Lung (tissue), 11 donors: ENCODE measurements at regions not wholly inside any gene's neighbourhood (a gene's known extent, or its start where the extent isn't known, plus 50 kb on each side); places are given as distances from the start of the nearest gene placed in this dataset.

ENCODE experiments used
- ATAC-seq: fragments of 200-7000 bp; cut with Tn5 transposase; one replicate; pipeline ENCODE4 v1.9.1; 2020; ENCODE audit warnings: moderate number of reproducible peaks; ENCODE audit not compliant: insufficient read depth, low FRiP score
- DNase-seq, 3 donors: peaks; one replicate each; pipeline ENCODE4 v3.0.0-alpha.2; 2013 to 2017
- H3K27ac ChIP-seq, 2 donors: one replicate each; pipeline ENCODE4 v1.5.1; 2013; ENCODE audit warnings: mild to moderate bottlenecking in 2 of 2, moderate library complexity in 2 of 2, control low read depth in 1 of 2, inconsistent platforms in 1 of 2, low read depth in 1 of 2, low read length in 1 of 2
- H3K27me3 ChIP-seq, 3 donors: one replicate each; pipeline ENCODE4 v1.5.1; 2013; ENCODE audit warnings: low read length in 2 of 3; ENCODE audit not compliant: control insufficient read depth in 3 of 3, insufficient read depth in 3 of 3
- H3K36me3 ChIP-seq, 4 donors: one replicate each; pipeline ENCODE4 v1.5.1; 2013; ENCODE audit warnings: low read length in 4 of 4, mild to moderate bottlenecking in 1 of 4, moderate library complexity in 1 of 4; ENCODE audit not compliant: control insufficient read depth in 4 of 4, insufficient read depth in 4 of 4
- H3K4me1 ChIP-seq, 5 donors: one replicate each; pipeline ENCODE4 v1.5.1; 2013; ENCODE audit warnings: low read length in 5 of 5, mild to moderate bottlenecking in 2 of 5, moderate library complexity in 1 of 5; ENCODE audit not compliant: control insufficient read depth in 5 of 5, insufficient read depth in 5 of 5
- H3K4me3 ChIP-seq: one replicate; pipeline ENCODE4 v1.5.1; 2013; ENCODE audit warnings: mild to moderate bottlenecking, control low read depth, moderate library complexity
- H3K9ac ChIP-seq, 2 donors: one replicate each; pipeline ENCODE4 v1.5.1; 2013; ENCODE audit warnings: low read length in 2 of 2, control low read depth in 1 of 2; ENCODE audit not compliant: insufficient read depth in 1 of 2
- H3K9me3 ChIP-seq, 4 donors: one replicate each; pipeline ENCODE4 v1.5.1; 2013; ENCODE audit warnings: low read length in 3 of 4, mild to moderate bottlenecking in 1 of 4, moderate library complexity in 1 of 4; ENCODE audit not compliant: control insufficient read depth in 4 of 4, insufficient read depth in 3 of 4
- WGBS, 2 donors: extraction: QIAGEN DNeasy Blood & Tissue Kit; methylation state at CpG; one replicate each; pipeline ENCODE4 v1.1.7; 2013; 5-methylcytosine and 5-hydroxymethylcytosine counted together
- TF ChIP-seq, protein P1 (sequence below): IDR thresholded peaks from 2 replicates; pipeline ENCODE4 v1.5.1; 2012; ENCODE audit warnings: mild to moderate bottlenecking; ENCODE audit errors: control extremely low read depth, extremely low read depth
- donor health status: control.
- donor health status: control.
- donor health status: Bipolar disorder and iron deficiency.
- donor health status: healthy.
- donor health status: DM: yes; HTN: yes; CAD: no.

DNA sequence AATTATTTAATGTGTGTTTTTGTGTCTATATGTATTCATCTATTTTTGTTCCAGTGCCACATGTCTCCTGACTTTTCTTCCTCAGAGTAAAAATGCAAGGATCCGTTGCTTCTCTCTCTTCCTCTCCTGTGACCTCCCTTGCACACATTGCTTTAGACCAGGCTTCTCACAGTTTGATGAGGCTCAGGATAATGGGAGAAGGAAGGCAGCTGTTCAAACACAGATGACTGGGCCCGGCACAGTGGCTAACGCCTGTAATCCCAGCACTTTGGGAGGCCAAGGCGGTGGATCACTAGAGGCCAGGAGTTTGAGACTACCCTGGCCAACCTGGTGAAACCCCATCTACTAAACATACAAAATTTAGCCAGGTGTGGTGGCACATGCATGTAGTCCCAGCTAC is 241.9 kb downstream of the SAMD5 start:
- no peaks in the 10 kb centered on the region for H3K36me3 ChIP-seq
- H3K9ac ChIP-seq = no peak overlapping the region
- no peak overlapping the region for H3K4me3 ChIP-seq
- DNase-seq (no peak), ATAC-seq (no peak)
- TF ChIP-seq, protein P1, sequence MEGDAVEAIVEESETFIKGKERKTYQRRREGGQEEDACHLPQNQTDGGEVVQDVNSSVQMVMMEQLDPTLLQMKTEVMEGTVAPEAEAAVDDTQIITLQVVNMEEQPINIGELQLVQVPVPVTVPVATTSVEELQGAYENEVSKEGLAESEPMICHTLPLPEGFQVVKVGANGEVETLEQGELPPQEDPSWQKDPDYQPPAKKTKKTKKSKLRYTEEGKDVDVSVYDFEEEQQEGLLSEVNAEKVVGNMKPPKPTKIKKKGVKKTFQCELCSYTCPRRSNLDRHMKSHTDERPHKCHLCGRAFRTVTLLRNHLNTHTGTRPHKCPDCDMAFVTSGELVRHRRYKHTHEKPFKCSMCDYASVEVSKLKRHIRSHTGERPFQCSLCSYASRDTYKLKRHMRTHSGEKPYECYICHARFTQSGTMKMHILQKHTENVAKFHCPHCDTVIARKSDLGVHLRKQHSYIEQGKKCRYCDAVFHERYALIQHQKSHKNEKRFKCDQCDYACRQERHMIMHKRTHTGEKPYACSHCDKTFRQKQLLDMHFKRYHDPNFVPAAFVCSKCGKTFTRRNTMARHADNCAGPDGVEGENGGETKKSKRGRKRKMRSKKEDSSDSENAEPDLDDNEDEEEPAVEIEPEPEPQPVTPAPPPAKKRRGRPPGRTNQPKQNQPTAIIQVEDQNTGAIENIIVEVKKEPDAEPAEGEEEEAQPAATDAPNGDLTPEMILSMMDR = no peak
- H3K4me1 ChIP-seq = peaks cover 0 to 10% (median 0%) of the 10 kb centered on the region in 5 donors
- WGBS, 2 donors = 88 to 93% methylated on average over 4 of the region's 4 CpGs
- no peaks in the 10 kb centered on the region for H3K9me3 ChIP-seq
- H3K27me3 ChIP-seq = no peaks in the 10 kb centered on the region
- H3K27ac ChIP-seq = no peak overlapping the region

- TF ChIP-seq, protein P1 = no peak
- Histone ChIP-seq H3K9ac (no peak overlapping the region), H3K36me3 (no peaks in the 10 kb centered on the region), H3K4me3 (no peak overlapping the region), H3K27me3 (no peaks in the 10 kb centered on the region), H3K27ac (no peak overlapping the region), H3K9me3 (no peaks in the 10 kb centered on the region), H3K4me1 (peaks cover 0 to 12% (median 0%) of the 10 kb centered on the region in 5 donors)
- DNase-seq = no peak
- ATAC-seq = no peak
- 86 to 90% methylated on average over 6 of the region's 6 CpGs for WGBS, 2 donors
Measured at GRCh38 chr6:147751232-147751631, 242.7 kb downstream of the SAMD5 start.

- Histone ChIP-seq H3K4me1 (peaks cover 0 to 28% (median 0%) of the 10 kb centered on the region in 5 donors), H3K4me3 (no peak overlapping the region), H3K27me3 (no peaks in the 10 kb centered on the region), H3K27ac (no peak overlapping the region), H3K9me3 (no peaks in the 10 kb centered on the region), H3K36me3 (no peaks in the 10 kb centered on the region), H3K9ac (peak overlapping the region in 1 of 2 donors; percentile 15)
- no peak for ATAC-seq
- peak in 2 of 3 donors; percentile 59 to 63 for DNase-seq
- WGBS, 2 donors = 61 to 73% methylated on average over 4 of the region's 4 CpGs
- TF ChIP-seq, protein P1 = no peak
Measured at GRCh38 chr6:147752689-147753403, 244.4 kb downstream of the SAMD5 start.
